NB4 (cell line): ENCODE measurements at regions not wholly inside any gene's neighbourhood (a gene's known extent, or its start where the extent isn't known, plus 50 kb on each side); places are given as distances from the start of the nearest gene placed in this dataset.

Source experiments
- MYC ChIP-seq: IDR thresholded peaks from 2 replicates; pipeline ENCODE4 v1.6.1; 2011; ENCODE audit warnings: low read depth, low read length
- POLR2A ChIP-seq: IDR thresholded peaks from 2 replicates; pipeline ENCODE4 v1.6.1; 2011; ENCODE audit warnings: mild to moderate bottlenecking; ENCODE audit not compliant: insufficient read length; ENCODE audit errors: extremely low read depth

- TF ChIP-seq POLR2A = no peak
- TF ChIP-seq MYC = no peak
Measured at GRCh38 chr5:148739023-148739422, 84.7 kb upstream of the HTR4 start.
